OCI-LY1 (cell line): ENCODE measurements at regions not wholly inside any gene's neighbourhood (a gene's known extent, or its start where the extent isn't known, plus 50 kb on each side); places are given as distances from the start of the nearest gene placed in this dataset.

Experiments
- EZH2 ChIP-seq: fragments of 200-600 bp; sonication (generic), shearing (Covaris generic); IDR thresholded peaks from 2 replicates; pipeline ENCODE4 v1.8.0; 2017; ENCODE audit warnings: borderline replicate concordance, mixed run types, mild to moderate bottlenecking, antibody characterized with exemption, low read length, moderate library complexity, mixed read lengths
- TF ChIP-seq, protein P1 (sequence below): fragments of 200-600 bp; sonication (generic), shearing (Covaris generic); IDR thresholded peaks from 2 replicates; pipeline ENCODE4 v1.5.1; 2017; ENCODE audit warnings: mild to moderate bottlenecking, antibody characterized with exemption, low read length, moderate library complexity, mixed read lengths

DNA sequence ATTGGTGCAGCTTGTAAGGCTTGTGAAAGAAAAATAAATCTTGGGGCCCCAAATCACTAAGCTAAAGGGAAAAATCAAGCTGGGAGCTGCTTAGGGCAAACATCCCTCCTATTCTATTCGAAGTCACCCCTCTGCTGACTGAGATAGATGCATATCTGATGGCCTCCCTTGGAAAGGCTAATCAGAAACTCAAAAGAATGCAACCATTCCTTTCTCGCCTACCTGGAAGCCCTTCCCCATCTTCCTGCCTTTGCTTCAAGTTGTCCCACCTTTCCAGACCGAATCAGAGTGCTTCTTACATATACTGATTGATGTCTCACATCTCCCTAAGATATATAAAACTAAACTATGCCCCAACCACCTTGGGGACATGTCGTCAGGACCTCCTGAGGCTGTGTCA is 240.3 kb downstream of the SKIDA1 start:
- TF ChIP-seq, protein P1, sequence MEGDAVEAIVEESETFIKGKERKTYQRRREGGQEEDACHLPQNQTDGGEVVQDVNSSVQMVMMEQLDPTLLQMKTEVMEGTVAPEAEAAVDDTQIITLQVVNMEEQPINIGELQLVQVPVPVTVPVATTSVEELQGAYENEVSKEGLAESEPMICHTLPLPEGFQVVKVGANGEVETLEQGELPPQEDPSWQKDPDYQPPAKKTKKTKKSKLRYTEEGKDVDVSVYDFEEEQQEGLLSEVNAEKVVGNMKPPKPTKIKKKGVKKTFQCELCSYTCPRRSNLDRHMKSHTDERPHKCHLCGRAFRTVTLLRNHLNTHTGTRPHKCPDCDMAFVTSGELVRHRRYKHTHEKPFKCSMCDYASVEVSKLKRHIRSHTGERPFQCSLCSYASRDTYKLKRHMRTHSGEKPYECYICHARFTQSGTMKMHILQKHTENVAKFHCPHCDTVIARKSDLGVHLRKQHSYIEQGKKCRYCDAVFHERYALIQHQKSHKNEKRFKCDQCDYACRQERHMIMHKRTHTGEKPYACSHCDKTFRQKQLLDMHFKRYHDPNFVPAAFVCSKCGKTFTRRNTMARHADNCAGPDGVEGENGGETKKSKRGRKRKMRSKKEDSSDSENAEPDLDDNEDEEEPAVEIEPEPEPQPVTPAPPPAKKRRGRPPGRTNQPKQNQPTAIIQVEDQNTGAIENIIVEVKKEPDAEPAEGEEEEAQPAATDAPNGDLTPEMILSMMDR, result no peak
- no peak for TF ChIP-seq EZH2
